AG10803 (cell line): ENCODE measurements at regions not wholly inside any gene's neighbourhood (a gene's known extent, or its start where the extent isn't known, plus 50 kb on each side); places are given as distances from the start of the nearest gene placed in this dataset.
"Not testable (repeated sequence)": the region's sequence is repeated elsewhere in the genome, so short reads cannot be mapped to it uniquely, and the experiment has no call there.

Source experiments
- DNase-seq: peaks from one replicate; pipeline ENCODE4 v3.0.0; 2010; ENCODE audit warnings: low read depth
- H3K4me3 ChIP-seq: 2 replicates; pipeline ENCODE4 v1.5.1; 2011; ENCODE audit warnings: mild to moderate bottlenecking, low read length, control low read depth
- TF ChIP-seq, protein P1 (sequence below): conservative IDR thresholded peaks from 2 replicates; pipeline ENCODE4 v1.5.1; 2011; ENCODE audit warnings: mild to moderate bottlenecking, low read length, control low read depth, inconsistent platforms

GRCh38 chr7:121499624-121500023 is 103.5 kb upstream of the FAM3C start:
- no peak overlapping the region for H3K4me3 ChIP-seq
- TF ChIP-seq, protein P1, sequence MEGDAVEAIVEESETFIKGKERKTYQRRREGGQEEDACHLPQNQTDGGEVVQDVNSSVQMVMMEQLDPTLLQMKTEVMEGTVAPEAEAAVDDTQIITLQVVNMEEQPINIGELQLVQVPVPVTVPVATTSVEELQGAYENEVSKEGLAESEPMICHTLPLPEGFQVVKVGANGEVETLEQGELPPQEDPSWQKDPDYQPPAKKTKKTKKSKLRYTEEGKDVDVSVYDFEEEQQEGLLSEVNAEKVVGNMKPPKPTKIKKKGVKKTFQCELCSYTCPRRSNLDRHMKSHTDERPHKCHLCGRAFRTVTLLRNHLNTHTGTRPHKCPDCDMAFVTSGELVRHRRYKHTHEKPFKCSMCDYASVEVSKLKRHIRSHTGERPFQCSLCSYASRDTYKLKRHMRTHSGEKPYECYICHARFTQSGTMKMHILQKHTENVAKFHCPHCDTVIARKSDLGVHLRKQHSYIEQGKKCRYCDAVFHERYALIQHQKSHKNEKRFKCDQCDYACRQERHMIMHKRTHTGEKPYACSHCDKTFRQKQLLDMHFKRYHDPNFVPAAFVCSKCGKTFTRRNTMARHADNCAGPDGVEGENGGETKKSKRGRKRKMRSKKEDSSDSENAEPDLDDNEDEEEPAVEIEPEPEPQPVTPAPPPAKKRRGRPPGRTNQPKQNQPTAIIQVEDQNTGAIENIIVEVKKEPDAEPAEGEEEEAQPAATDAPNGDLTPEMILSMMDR = no peak
- no peak for DNase-seq

- no peak overlapping the region for H3K4me3 ChIP-seq
- TF ChIP-seq, protein P1 = no peak
- no peak for DNase-seq
Observed at GRCh38 chr7:121498816-121499215, 102.7 kb upstream of the FAM3C start.

- DNase-seq, H3K4me3 ChIP-seq: not testable (repeated sequence)
Observed at GRCh38 chr7:121497545-121497944, 101.4 kb upstream of the FAM3C start.

DNA sequence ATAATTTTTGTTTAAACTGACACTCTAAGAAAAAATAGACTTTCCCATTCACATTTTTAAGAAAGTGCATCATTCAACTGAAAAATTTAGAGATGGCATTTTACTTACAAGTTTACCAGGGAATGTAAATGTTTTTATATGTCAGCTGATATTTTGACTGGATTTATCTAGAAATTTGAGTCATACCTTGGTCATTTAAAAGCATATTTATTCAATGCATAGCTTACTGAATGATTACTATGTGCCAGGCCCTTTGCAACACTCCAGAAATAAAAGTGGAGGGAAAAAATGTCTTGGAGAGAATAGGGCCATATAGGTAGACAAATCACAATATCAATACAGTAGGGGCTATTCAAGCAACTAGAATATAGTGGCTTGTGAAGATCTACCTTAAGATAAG is 98.4 kb upstream of the FAM3C start:
- H3K4me3 ChIP-seq = no peak overlapping the region
- TF ChIP-seq, protein P1 = no peak
- DNase-seq = no peak

DNA sequence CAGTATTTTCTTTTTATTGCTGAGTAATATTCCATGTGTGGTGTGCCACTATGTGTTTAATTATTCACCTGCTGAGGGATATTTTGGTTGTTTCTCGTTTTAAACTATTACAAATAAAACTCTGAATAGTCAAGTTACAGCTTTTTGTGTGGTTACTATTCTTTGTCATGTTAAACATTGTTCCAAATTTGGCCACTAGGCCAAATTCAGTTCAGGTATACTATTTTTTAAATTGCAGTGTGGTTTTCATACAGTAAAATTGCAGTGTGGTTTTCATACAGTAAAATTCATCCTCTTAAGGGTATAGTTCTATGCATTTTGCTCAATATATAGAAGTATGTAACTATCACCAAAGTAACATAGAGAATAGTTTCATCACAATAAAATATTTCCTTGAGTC is 97.4 kb upstream of the FAM3C start:
- DNase-seq = no peak
- no peak overlapping the region for H3K4me3 ChIP-seq
- TF ChIP-seq, protein P1 = no peak

DNA sequence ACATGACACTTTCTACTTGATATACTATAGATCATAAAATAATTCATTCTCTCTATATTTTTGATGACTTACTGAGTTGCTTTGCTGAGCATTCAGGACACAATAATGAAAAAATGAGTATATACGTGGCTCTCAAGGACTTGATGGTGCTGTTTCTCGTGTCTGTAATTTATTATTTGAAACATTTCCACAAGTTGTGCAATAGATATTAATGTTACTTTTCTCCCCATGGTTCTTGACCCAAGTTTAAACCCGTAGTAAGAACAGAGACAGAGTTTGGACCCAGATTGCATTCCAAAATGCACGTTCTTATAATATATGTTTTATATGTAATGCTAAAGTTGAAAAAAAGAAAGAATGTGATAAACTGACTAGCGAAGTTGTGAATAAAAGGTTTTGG is 94.2 kb upstream of the FAM3C start:
- TF ChIP-seq, protein P1 = no peak
- no peak for DNase-seq
- H3K4me3 ChIP-seq = no peak overlapping the region

DNA sequence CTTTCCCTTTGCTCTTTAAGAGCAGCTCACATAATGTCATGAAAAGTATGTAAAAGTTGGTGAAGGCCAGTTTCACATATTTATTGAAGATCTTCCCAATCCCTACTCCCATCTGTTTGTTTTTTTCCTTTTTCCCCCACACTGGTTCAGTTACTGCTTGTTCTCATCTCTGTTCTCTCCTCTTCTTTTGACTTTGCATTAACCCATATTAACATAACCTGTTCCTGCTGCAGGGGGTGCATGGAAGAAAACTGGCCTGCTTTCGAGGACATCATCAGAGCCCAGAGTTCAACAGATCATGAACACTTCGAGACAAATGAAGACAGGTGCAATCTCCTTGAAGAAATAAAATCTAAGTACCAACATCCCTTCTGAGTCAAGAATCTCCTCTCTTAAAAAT is 93.3 kb upstream of the FAM3C start:
- TF ChIP-seq, protein P1 = no peak
- H3K4me3 ChIP-seq = no peak overlapping the region
- no peak for DNase-seq

GRCh38 chr7:121488111-121488650 is 92.1 kb upstream of the FAM3C start:
- no peak overlapping the region for H3K4me3 ChIP-seq
- TF ChIP-seq, protein P1 = no peak
- no peak for DNase-seq
